Smooth muscle cell of the brain vasculature (primary cell): ENCODE measurements at regions not wholly inside any gene's neighbourhood (a gene's known extent, or its start where the extent isn't known, plus 50 kb on each side); places are given as distances from the start of the nearest gene placed in this dataset.
A peak's percentile ranks its signal among the peaks of the same experiment; 100 is the strongest.

Experiments used
- DNase-seq: peaks from one replicate; pipeline ENCODE4 v3.0.0-alpha.2; 2012; ENCODE audit warnings: low read depth, low spot score

DNA sequence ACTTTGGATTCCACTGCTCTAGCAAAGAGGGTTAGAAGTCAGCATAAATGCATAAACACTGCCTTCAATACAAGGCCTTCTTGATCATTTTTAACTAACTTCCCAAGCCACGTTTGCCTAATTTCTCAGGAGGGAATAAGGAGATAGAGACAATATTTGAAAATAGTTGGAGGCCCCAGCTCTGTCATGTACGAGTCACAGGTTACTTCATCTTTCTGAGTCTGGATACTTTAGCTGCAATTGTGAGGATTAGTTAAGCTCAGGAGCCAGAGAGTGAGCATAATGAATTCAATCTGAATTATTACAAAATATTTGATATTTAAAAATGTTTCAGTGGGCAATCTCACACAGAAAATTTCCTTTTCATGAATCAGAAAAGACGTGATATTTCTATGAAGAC is 298.9 kb downstream of the SHOX2 start:
- DNase-seq, result no peak

DNA sequence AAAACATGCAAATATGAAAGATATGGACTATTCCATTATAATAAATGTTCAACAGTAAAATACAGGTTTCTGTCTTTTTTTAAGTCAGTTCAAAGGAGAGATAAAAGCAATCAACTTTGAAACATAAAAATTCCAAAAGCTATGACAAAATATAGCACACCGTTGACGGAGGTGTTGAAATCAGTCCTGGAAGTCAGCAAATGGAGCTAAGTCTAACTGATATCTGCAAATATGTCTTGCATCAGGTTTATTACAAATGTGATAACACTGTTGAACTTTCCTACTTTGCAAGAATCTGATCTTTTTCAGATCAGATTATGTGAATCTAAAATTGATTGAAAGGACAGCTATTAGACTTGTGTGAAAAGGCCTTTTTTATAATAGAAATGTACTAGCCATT is 300.7 kb downstream of the SHOX2 start:
- DNase-seq, result no peak

GRCh38 chr3:157794771-157795170 is 291.6 kb upstream of the VEPH1 start:
- DNase-seq, result no peak

- DNase-seq, result no peak
These were observed 290.5 kb upstream of the VEPH1 start for GRCh38 chr3:157793745-157794144.

DNA sequence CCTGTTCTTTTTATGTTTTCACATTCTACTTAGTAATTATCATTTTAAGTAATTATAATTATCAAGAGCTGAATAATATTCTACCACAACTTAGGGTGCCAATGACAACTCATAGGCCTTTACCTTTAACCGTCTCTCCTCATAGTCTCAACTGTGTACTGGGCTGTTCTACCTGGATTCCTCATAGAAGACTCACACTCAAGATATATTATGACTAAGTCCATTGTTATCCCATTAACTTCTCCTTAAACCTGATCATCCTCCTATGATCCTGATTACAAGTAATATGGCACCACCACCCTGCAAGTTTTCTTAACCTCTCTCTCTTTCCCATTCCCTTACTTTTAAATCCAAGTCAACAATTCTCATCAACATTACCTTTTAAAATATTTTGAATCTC is 285.9 kb upstream of the VEPH1 start:
- no peak for DNase-seq

DNA sequence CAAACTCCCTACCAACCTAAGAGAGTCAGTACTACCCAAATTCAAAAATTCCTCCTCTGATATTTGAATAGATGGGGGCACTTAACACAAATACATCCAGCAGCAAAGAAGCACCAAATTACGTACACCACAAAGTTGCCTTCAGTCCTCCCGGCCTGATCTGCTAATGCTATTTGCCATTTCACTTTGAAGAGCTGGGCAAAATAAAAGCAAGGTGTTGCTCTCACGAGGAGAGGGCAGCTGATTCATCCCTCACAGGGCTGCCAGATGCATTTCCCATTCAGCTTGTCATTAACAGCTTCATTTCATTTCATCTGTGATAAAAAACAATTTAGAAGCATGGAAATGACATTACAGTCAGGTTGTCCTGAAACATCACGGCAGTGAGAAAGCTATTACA is 283.4 kb upstream of the VEPH1 start:
- no peak for DNase-seq

- DNase-seq, result no peak
These were observed 283.0 kb upstream of the VEPH1 start for GRCh38 chr3:157786211-157786610.

DNA sequence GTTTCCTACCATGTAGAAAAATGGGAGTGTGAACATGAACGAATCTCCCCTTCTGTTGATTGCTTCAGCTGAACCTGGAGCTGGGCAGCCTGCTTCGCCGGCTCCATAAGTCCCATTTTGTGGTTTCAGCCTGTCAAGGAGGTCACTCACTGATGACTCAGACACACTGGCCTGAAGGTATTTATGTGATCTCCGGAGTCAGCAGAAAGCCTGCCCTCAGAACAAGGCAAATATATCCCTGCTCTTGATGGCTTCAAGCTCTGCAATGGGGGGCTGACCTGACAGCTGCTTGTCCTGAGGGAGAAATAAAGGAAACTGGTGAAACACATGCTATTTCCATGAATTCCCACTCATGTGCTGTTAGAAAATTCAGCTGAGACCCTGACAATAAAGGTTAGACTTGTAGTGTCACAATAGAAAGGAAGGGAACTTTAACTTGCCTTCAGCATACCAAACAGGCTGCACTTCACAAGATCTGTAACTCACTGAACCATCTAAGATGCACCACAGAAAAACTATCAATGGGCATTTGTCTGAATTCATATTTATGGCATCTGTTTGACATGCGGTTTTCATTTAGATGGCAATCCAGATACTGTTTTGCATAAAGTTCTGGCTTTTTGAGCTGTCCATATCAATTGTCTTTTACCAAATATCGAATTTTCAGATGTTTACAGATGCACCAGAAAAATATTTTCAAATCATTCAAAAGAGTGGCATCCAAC is 282.0 kb upstream of the VEPH1 start:
- peak; percentile 45 for DNase-seq

- DNase-seq, result no peak
These were observed 279.0 kb upstream of the VEPH1 start for GRCh38 chr3:157782236-157782635.

DNA sequence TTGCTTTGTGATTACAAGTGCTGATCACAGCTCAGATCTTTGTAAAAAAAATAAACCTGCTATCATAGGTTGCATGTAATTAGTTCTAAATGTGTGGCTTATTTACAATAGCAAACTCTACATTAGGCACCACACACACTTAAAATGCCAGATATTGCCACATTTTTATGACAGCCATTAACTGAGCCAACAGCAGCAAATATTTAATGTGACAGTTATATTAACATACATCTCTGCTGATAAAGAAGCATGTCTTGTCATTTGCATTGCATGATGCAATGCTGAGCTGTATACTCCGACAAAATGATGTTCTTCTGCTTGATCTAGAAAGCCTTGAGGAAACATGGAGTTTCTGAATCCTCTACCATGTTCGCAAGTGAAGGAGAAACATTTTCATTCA is 273.6 kb upstream of the VEPH1 start:
- no peak for DNase-seq

DNA sequence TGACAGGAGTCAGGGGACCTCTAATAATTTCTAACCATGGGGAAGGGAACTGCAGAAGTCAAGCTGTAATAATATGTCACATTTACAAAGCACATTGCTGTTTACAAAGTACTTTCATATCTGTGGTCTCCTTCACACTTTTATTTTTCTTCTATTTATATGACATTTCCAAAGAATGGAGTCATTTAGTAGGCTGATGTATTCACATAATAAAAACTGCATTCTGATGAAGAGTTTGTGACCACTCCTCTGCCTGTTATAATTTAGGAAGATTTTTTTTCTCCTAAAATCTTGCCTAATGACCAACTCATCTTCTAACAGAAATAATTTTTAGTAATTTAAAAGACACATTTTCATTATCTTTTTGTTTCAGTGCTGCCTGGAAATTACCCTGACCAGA is 272.2 kb upstream of the VEPH1 start:
- no peak for DNase-seq

GRCh38 chr3:157769378-157769777 is 266.2 kb upstream of the VEPH1 start:
- no peak for DNase-seq

GRCh38 chr3:157767607-157768006 is 264.4 kb upstream of the VEPH1 start:
- DNase-seq, result no peak

- DNase-seq, result no peak
These were observed 260.4 kb upstream of the VEPH1 start for GRCh38 chr3:157763644-157764043.

- DNase-seq, result no peak
These were observed 256.1 kb upstream of the VEPH1 start for GRCh38 chr3:157759311-157759710.

DNA sequence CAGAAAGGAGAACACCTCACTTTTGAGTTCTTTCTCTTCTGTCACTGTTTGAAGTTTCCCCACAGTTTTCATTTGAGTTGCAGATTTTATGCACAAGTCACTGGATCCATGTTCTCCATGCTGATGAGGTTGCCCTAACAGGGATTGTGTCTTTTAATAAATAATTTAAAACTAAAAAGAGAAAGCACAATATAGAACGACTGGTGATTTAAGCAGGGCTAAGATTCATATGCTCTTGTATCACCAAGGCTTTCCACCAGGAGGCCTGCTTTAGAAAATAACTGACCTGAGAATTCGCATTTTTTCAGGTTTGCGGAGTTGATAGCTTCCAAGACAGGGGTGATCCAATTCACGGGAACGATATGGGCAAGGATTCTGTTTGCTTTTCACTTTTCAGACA is 252.0 kb upstream of the VEPH1 start:
- DNase-seq, result no peak

DNA sequence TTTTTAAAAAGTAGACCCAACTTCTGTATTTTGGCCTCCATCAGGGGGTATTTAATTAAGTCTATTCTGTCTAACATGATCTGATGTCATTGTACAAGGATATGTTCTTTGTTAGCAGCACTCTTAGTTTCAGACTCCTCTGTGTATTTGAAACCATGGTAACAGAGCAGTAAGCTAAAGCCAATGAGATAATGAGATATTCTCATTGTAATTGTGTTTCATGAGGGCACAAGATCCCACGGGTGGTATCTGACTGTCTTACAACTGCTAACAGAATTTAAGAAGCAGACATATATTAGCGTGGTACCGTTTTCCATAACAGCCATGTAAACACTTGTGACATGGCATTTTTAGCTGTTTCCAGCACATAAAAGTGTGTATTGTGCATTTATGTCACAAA is 251.2 kb upstream of the VEPH1 start:
- DNase-seq, result no peak

GRCh38 chr3:157753787-157754136 is 250.5 kb upstream of the VEPH1 start:
- no peak for DNase-seq

- no peak for DNase-seq
These were observed 250.0 kb upstream of the VEPH1 start for GRCh38 chr3:157752956-157753786.

DNA sequence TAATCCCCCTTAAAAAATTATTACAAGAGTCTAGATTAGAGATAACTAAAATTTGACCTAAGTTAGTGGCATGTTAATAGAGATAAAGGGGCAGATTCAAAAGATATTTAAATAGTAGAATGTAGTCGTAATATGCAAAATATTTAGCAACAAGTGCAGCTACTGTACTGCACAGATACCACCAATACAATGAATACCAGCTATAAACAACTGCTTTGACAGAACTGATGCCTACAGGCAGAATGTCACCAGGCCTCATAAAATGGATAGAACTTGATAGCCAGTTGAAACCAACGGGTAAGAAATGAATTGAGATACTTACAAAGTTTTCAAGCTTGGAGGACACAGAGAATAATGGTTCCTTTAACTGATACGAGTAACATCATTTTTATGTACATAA is 249.3 kb upstream of the VEPH1 start:
- DNase-seq, result no peak

DNA sequence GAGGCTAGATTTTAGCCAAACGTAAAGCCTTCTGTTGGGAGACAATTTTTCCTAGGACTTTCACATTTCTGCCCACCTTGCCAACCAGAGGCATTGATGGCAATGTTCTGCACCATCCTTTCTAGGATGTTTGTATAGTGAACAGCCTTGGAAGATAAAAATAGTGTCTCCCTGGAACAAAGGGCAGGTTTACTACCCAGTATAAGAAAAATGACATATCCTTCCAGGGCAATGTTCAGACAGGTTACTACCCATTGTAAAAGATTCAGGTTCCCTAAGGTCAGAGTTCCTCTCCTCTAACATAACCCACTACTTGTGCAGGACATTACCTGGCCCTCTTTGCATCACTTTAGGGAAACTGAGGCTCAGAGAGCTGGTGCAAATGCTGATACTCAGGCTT is 248.2 kb upstream of the VEPH1 start:
- DNase-seq, result no peak

DNA sequence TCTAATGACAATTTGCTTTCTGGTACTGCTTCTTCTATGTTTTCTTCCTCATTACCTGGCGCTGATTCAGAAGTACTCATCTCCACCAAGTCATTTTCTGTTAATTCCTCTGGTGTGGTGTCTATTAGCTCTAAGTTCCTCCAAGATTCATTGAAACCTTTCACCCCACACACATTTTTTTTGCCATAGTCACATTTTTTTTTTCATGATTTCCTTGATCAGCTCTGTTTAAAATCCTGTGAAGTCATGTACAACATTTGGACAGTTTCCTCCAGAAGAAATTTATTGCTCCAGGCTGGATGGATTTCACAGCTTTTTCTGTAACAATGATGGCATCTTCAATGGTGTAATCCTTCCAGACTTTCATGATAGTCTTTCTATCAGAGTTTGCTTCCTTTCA is 243.2 kb upstream of the VEPH1 start:
- DNase-seq, result no peak

DNA sequence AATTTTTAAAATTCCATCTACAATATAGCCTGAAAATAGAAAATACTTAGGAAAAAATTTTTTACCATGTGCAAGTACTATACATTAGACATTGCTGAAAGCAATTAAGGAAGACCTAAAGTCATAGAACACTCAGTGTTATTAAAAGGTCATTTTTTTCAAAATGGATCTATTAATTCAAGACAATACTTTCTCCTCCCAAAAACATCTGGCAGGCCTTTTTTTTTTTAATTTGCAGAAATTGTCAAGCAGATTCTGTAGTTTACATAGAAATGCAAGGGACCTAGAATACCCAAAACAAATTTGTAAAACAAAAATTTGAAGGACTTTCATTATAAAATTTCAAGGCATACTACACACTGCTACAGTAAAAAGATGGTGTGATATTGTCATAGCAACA is 238.4 kb upstream of the VEPH1 start:
- no peak for DNase-seq
